Brain microvascular endothelial cell (primary cell): ENCODE measurements at regions not wholly inside any gene's neighbourhood (a gene's known extent, or its start where the extent isn't known, plus 50 kb on each side); places are given as distances from the start of the nearest gene placed in this dataset.
A peak's percentile ranks its signal among the peaks of the same experiment; 100 is the strongest.

Source experiments
- DNase-seq: peaks from one replicate; pipeline ENCODE4 v3.0.0-alpha.2; 2020
- H3K27ac ChIP-seq: fragments of 250-450 bp; sonication (Bioruptor Pico); 2 replicates; pipeline ENCODE4 v1.5.1; 2020; ENCODE audit warnings: mild to moderate bottlenecking, moderate library complexity
- H3K27me3 ChIP-seq: fragments of 250-450 bp; sonication (Bioruptor Pico); replicated peaks from 2 replicates; pipeline ENCODE4 v1.5.1; 2020; ENCODE audit warnings: mild to moderate bottlenecking
- H3K36me3 ChIP-seq: fragments of 250-450 bp; sonication (Bioruptor Pico); replicated peaks from 2 replicates; pipeline ENCODE4 v1.5.1; 2020; ENCODE audit warnings: mild to moderate bottlenecking
- H3K4me3 ChIP-seq: 2 replicates; pipeline ENCODE4 v1.5.1; 2011; ENCODE audit warnings: low read depth, mild to moderate bottlenecking, control low read depth, low read length, moderate library complexity
- CTCF ChIP-seq: IDR thresholded peaks from 2 replicates; pipeline ENCODE4 v1.5.1; 2011; ENCODE audit warnings: low read depth, mild to moderate bottlenecking, moderate library complexity, low read length, control low read depth, inconsistent platforms; ENCODE audit errors: missing control alignments
- in situ Hi-C: cut with HindIII; loops from 2 replicates; pipeline ENCODE4 v1.10.0; 2017; ENCODE audit warnings: low sequenced_read_pairs, low pct_ligation_motif_present

- Histone ChIP-seq H3K36me3 (no peaks in the 10 kb centered on the region), H3K27me3 (no peaks in the 10 kb centered on the region), H3K4me3 (no peak overlapping the region), H3K27ac (no peak overlapping the region)
- no peak for TF ChIP-seq CTCF
- in situ Hi-C loops, result no loop called here
- DNase-seq, result no peak
These were observed 611.7 kb downstream of the MCTP2 start for GRCh38 chr15:94843060-94843459.

GRCh38 chr15:94844198-94844537 is 612.8 kb downstream of the MCTP2 start:
- Histone ChIP-seq H3K36me3 (no peaks in the 10 kb centered on the region), H3K27me3 (no peaks in the 10 kb centered on the region), H3K27ac (no peak overlapping the region), H3K4me3 (no peak overlapping the region)
- DNase-seq, result no peak
- TF ChIP-seq CTCF, result no peak
- in situ Hi-C loops, result no loop called here

- no peak for TF ChIP-seq CTCF
- H3K27me3 ChIP-seq, result no peaks in the 10 kb centered on the region
- peak overlapping the region; percentile 45 for H3K4me3 ChIP-seq
- in situ Hi-C loops, result no loop called here
- peak; percentile 33 for DNase-seq
- no peaks in the 10 kb centered on the region for H3K36me3 ChIP-seq
- H3K27ac ChIP-seq, result no peak overlapping the region
These were observed 613.4 kb downstream of the MCTP2 start for GRCh38 chr15:94844538-94845389.

- Histone ChIP-seq H3K4me3 (peak overlapping the region; percentile 45), H3K27ac (no peak overlapping the region)
- in situ Hi-C loops, result no loop called here
These were observed 614.0 kb downstream of the MCTP2 start for GRCh38 chr15:94845390-94845716.

GRCh38 chr15:94847325-94847724 is 616.0 kb downstream of the MCTP2 start:
- no peak overlapping the region for H3K27ac ChIP-seq
- H3K27me3 ChIP-seq, result no peaks in the 10 kb centered on the region
- TF ChIP-seq CTCF, result no peak
- in situ Hi-C loops, result no loop called here
- no peaks in the 10 kb centered on the region for H3K36me3 ChIP-seq
- H3K4me3 ChIP-seq, result no peak overlapping the region
- DNase-seq, result no peak

More at GRCh38 chr15:94845390-94845716, 614.0 kb downstream of the MCTP2 start:
- DNase-seq, result no peak
- Histone ChIP-seq H3K27me3 (no peaks in the 10 kb centered on the region), H3K36me3 (no peaks in the 10 kb centered on the region)
- TF ChIP-seq CTCF, result peak; percentile 8

GRCh38 chr15:94848054-94848453 is 616.7 kb downstream of the MCTP2 start:
- in situ Hi-C loops, result no loop called here
- no peak for DNase-seq
- Histone ChIP-seq H3K27ac (no peak overlapping the region), H3K36me3 (no peaks in the 10 kb centered on the region), H3K27me3 (no peaks in the 10 kb centered on the region), H3K4me3 (no peak overlapping the region)
- TF ChIP-seq CTCF, result no peak
